ENCODE measurements at regions not wholly inside any gene's neighbourhood (a gene's known extent, or its start where the extent isn't known, plus 50 kb on each side); places are given as distances from the start of the nearest gene placed in this dataset.
"Not testable (repeated sequence)": the region's sequence is repeated elsewhere in the genome, so short reads cannot be mapped to it uniquely, and the experiment has no call there.

- no peak for DNase-seq (ENCODE audit: low read depth in 3 of 3)
Observed at GRCh38 chr12:90829044-90829443, 125.9 kb downstream of the CCER1 start.

- DNase-seq (ENCODE audit: low read depth in 3 of 3) = no peak
Observed at GRCh38 chr12:90828621-90829020, 126.4 kb downstream of the CCER1 start.

- DNase-seq (ENCODE audit: low read depth in 3 of 3) = no peak
Observed at GRCh38 chr12:90827567-90827966, 127.4 kb downstream of the CCER1 start.

GRCh38 chr12:90826036-90826435 lies 128.9 kb downstream of the CCER1 start:
- no peak for DNase-seq (ENCODE audit: low read depth in 3 of 3)

GRCh38 chr12:90823859-90824258 lies 131.1 kb downstream of the CCER1 start:
- no peak for DNase-seq (ENCODE audit: low read depth in 3 of 3)

GRCh38 chr12:90819709-90820108 lies 135.3 kb downstream of the CCER1 start:
- no peak for DNase-seq (ENCODE audit: low read depth in 3 of 3)

GRCh38 chr12:90816353-90817089 lies 138.5 kb downstream of the CCER1 start:
- DNase-seq (ENCODE audit: low read depth in 3 of 3) = no peak

GRCh38 chr12:90809940-90810339 lies 145.0 kb downstream of the CCER1 start:
- DNase-seq (ENCODE audit: low read depth in 3 of 3) = no peak

GRCh38 chr12:90808568-90808967 lies 146.4 kb downstream of the CCER1 start:
- no peak for DNase-seq (ENCODE audit: low read depth in 3 of 3)

GRCh38 chr12:90802727-90803126 lies 152.2 kb downstream of the CCER1 start:
- no peak for DNase-seq (ENCODE audit: low read depth in 3 of 3)

- DNase-seq (ENCODE audit: low read depth in 3 of 3) = no peak
Observed at GRCh38 chr12:90801776-90802175, 153.2 kb downstream of the CCER1 start.

- DNase-seq (ENCODE audit: low read depth in 3 of 3) = no peak
Observed at GRCh38 chr12:90794212-90794611, 160.8 kb downstream of the CCER1 start.

- DNase-seq (ENCODE audit: low read depth in 3 of 3) = not testable (repeated sequence)
Observed at GRCh38 chr12:90792718-90793117, 162.3 kb downstream of the CCER1 start.

GRCh38 chr12:90791445-90791844 lies 163.5 kb downstream of the CCER1 start:
- no peak for DNase-seq (ENCODE audit: low read depth in 3 of 3)

GRCh38 chr12:90790747-90791146 lies 164.2 kb downstream of the CCER1 start:
- no peak for DNase-seq (ENCODE audit: low read depth in 3 of 3)

- no peak for DNase-seq (ENCODE audit: low read depth in 3 of 3)
Observed at GRCh38 chr12:90773491-90773890, 181.5 kb downstream of the CCER1 start.

- DNase-seq (ENCODE audit: low read depth in 3 of 3) = no peak
Observed at GRCh38 chr12:90770861-90771260, 184.1 kb downstream of the CCER1 start.

- DNase-seq (ENCODE audit: low read depth in 3 of 3) = no peak
Observed at GRCh38 chr12:90757957-90758356, 197.0 kb downstream of the CCER1 start.

GRCh38 chr12:90745211-90745610 lies 209.8 kb downstream of the CCER1 start:
- DNase-seq (ENCODE audit: low read depth in 3 of 3) = no peak

GRCh38 chr12:90741611-90742010 lies 213.4 kb downstream of the CCER1 start:
- no peak for DNase-seq (ENCODE audit: low read depth in 3 of 3)

GRCh38 chr12:90729736-90730135 lies 225.2 kb downstream of the CCER1 start:
- DNase-seq (ENCODE audit: low read depth in 3 of 3) = no peak

- no peak for DNase-seq (ENCODE audit: low read depth in 3 of 3)
Observed at GRCh38 chr12:90712671-90713070, 242.3 kb downstream of the CCER1 start.

- DNase-seq (ENCODE audit: low read depth in 3 of 3) = no peak
Observed at GRCh38 chr12:90710711-90711110, 244.3 kb downstream of the CCER1 start.

GRCh38 chr12:90706036-90706435 lies 248.9 kb downstream of the CCER1 start:
- DNase-seq (ENCODE audit: low read depth in 3 of 3) = no peak
